Kidney (tissue), 13 donors: ENCODE measurements at regions not wholly inside any gene's neighbourhood (a gene's known extent, or its start where the extent isn't known, plus 50 kb on each side); places are given as distances from the start of the nearest gene placed in this dataset.

Source experiments
- DNase-seq, 5 donors: peaks; one replicate each; pipeline ENCODE4 v3.0.0-alpha.2; 2013 to 2020
- FAIRE-seq: peaks from 2 replicates; lab custom pipeline; 2012; peaks lifted over from hg19 to GRCh38; lab: Jason Lieb, UNC
- H3K27ac ChIP-seq, 2 donors: one replicate each; pipeline ENCODE4 v1.7.0; 2013; ENCODE audit warnings: low read depth in 2 of 2, low read length in 2 of 2, inconsistent platforms in 1 of 2
- H3K27me3 ChIP-seq: one replicate; pipeline ENCODE4 v1.7.1; 2013; ENCODE audit warnings: low read length, inconsistent platforms; ENCODE audit not compliant: control insufficient read depth, insufficient read depth
- H3K36me3 ChIP-seq, 3 donors: one replicate each; pipeline versions ENCODE4 v1.7.0 to v1.7.1; 2013; ENCODE audit warnings: low read length in 3 of 3, control low read depth in 1 of 3, inconsistent platforms in 1 of 3; ENCODE audit not compliant: insufficient read depth in 3 of 3, control insufficient read depth in 2 of 3
- H3K4me1 ChIP-seq, 3 donors: one replicate each; pipeline versions ENCODE4 v1.7.0 to v1.7.1; 2013; ENCODE audit warnings: low read length in 3 of 3, inconsistent platforms in 1 of 3, low read depth in 1 of 3; ENCODE audit not compliant: control insufficient read depth in 2 of 3, insufficient read depth in 2 of 3
- H3K4me3 ChIP-seq, 3 donors: one replicate each; pipeline versions ENCODE4 v1.7.0 to v1.8.1; 2013; ENCODE audit warnings: low read length in 3 of 3, control low read depth in 1 of 3, inconsistent platforms in 1 of 3
- H3K9ac ChIP-seq, 3 donors: one replicate each; pipeline versions ENCODE4 v1.7.0 to v1.7.1; 2013; ENCODE audit warnings: low read length in 3 of 3, control low read depth in 1 of 3, inconsistent platforms in 1 of 3
- H3K9me3 ChIP-seq, 3 donors: one replicate each; pipeline versions ENCODE4 v1.7.0 to v1.7.1; 2013; ENCODE audit warnings: low read length in 3 of 3, control low read depth in 1 of 3, inconsistent platforms in 1 of 3; ENCODE audit not compliant: control insufficient read depth in 2 of 3, insufficient read depth in 1 of 3
- CTCF ChIP-seq: IDR thresholded peaks from 3 replicates; pipeline ENCODE4 v1.5.1; 2012; ENCODE audit warnings: mild to moderate bottlenecking, moderate library complexity, borderline replicate concordance; ENCODE audit not compliant: insufficient read depth; ENCODE audit errors: extremely low read depth
- intact Hi-C: fragments of 100-400 bp; cut with DNase I; formaldehyde crosslinking; loops from one replicate; pipeline ENCODE4 v1.11.1; 2022
- donor health status: control.
- donor health status: control.
- donor health status: control.
- donor health status: control.
- donor health status: control.
- donor health status: DM: yes; HTN: yes; CAD: no.
- donor health status: Normal renal cell carcinoma (clear cell type).

DNA sequence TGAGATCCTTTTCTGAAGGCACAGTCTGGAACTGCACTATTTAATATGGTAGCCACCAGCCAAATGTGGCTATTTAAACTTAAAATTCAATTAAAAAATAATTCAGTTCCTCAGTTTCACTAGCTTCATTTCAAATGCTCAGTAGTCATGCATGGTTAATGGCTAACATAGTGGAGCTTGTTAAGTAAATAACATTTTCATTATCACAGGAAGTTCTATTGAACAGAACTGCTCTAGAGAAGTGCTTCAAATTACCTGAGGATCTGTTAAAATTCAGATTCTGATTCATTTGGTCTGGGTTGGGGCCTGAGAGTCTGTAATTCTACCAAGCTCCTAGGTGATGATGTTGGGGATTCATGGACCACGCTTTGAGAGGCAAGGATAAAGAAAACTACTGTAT lies 109.6 kb upstream of the THRB start:
- H3K27me3 ChIP-seq: no peaks in the 10 kb centered on the region
- intact Hi-C loops: no loop called here

DNA sequence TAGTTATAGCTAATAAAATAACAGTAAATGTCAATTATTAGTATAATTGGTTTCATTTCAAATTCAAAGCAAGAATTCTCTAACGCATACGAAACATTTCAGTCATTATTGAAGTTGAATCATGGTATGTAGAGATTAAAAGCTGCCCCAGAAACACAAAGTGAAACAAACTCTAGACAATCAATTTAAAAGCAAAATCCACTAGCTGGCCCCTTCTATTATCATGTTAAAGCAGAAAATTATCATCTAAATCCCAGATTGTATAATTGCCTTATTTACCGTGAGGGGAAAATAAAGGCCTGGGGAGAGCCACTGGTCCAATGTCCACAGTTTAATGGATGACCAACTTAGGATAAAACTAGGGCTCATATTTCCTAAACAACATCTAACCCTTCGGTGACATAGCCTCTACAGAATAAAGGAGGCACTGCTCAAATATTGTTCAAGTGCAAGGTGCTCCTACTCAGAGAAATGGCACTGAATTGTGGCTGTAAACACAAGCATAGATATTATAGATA lies 110.9 kb upstream of the THRB start:
- no peak for TF ChIP-seq CTCF
- no peaks in the 10 kb centered on the region for H3K27me3 ChIP-seq
- no peak for FAIRE-seq
- no peaks in the 10 kb centered on the region for H3K4me1 ChIP-seq
- no peaks in the 10 kb centered on the region for H3K9me3 ChIP-seq
- no peak overlapping the region for H3K9ac ChIP-seq
- no peaks in the 10 kb centered on the region for H3K36me3 ChIP-seq
- H3K4me3 ChIP-seq: no peak overlapping the region
- intact Hi-C loops: no loop called here
- no peak for DNase-seq
- H3K27ac ChIP-seq: no peak overlapping the region

More for the DNA sequence above, 109.6 kb upstream of the THRB start:
- Histone ChIP-seq H3K9ac (no peak overlapping the region), H3K9me3 (no peaks in the 10 kb centered on the region), H3K4me1 (no peaks in the 10 kb centered on the region), H3K27ac (no peak overlapping the region), H3K36me3 (no peaks in the 10 kb centered on the region), H3K4me3 (no peak overlapping the region)
- TF ChIP-seq CTCF: no peak
- FAIRE-seq (no peak), DNase-seq (no peak)

DNA sequence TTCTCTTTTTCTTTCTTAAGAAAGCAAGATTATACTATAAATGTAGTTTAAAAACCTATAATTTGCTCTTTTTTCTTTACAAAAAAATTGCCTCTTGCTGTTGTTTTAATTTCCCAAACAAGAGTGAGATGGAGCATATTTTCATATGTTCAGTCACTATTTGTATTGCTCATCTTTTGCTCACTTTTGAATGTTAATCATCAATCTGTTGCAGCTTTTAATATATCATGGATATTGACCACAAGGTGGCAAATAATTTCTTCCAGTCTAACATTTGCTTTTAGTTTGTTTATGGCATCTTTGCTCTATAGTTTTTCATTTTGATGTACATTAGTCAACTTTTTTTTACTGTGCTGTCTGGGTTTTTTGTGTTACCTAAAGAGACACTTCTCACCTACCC lies 112.6 kb upstream of the THRB start:
- no peak for TF ChIP-seq CTCF
- FAIRE-seq (no peak), DNase-seq (no peak)
- H3K4me3 ChIP-seq: no peak overlapping the region
- H3K9me3 ChIP-seq: no peaks in the 10 kb centered on the region
- no peaks in the 10 kb centered on the region for H3K27me3 ChIP-seq
- no peaks in the 10 kb centered on the region for H3K36me3 ChIP-seq
- no peak overlapping the region for H3K27ac ChIP-seq
- no peaks in the 10 kb centered on the region for H3K4me1 ChIP-seq
- no peak overlapping the region for H3K9ac ChIP-seq
- intact Hi-C loops: no loop called here

DNA sequence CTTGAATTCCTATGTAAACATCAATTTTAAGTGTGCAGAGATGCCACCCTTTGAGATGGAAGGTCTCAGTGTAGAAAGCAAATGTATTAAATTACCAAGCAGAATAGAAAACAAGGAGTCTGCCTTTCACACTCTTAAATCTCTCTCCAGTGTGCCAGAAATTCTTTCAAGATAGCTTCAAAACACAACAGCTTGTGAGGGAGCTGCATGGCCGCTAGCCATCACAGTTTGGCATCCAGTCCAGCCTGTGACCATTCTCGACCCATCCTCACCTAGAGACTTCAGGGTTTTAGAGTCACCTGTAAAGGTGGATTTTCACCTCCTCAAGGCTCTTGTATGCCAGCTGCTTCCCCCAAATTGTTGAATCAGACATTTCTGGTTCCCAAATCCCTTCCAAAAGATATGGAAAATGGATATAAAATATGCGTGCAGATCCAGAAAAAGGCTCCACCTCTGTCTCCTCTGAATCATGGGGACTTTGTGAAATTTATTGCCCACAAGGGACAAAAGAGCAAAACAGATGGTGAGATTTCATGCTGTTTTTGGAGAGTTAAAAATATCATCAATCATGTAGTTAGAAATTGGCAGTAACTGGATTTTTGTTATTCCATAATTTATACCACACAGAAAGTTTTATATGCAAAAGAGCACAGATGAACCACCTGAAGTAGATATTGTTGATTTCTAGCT lies 114.2 kb upstream of the THRB start:
- intact Hi-C loops: no loop called here
- DNase-seq (peak in 2 of 5 donors; percentile 34 to 41), FAIRE-seq (no peak)
- Histone ChIP-seq H3K27ac (no peak overlapping the region), H3K9me3 (no peaks in the 10 kb centered on the region), H3K4me1 (no peaks in the 10 kb centered on the region), H3K27me3 (peaks cover 3% of the 10 kb centered on the region), H3K9ac (no peak overlapping the region), H3K36me3 (no peaks in the 10 kb centered on the region), H3K4me3 (no peak overlapping the region)
- no peak for TF ChIP-seq CTCF
